GM12873 (cell line): ENCODE measurements at regions not wholly inside any gene's neighbourhood (a gene's known extent, or its start where the extent isn't known, plus 50 kb on each side); places are given as distances from the start of the nearest gene placed in this dataset.

Experiments
- CTCF ChIP-seq: IDR thresholded peaks from 2 replicates; pipeline ENCODE4 v1.5.1; 2012; ENCODE audit warnings: low read depth, mild to moderate bottlenecking, moderate library complexity, low read length, control low read depth; ENCODE audit not compliant: insufficient read depth; ENCODE audit errors: missing control alignments

GRCh38 chr12:45166056-45166455, 49.8 kb upstream of the ANO6 start:
- no peak for TF ChIP-seq CTCF
